NCI-H146 (cell line): ENCODE measurements at regions not wholly inside any gene's neighbourhood (a gene's known extent, or its start where the extent isn't known, plus 50 kb on each side); places are given as distances from the start of the nearest gene placed in this dataset.

Source experiments
- DNase-seq: peaks from one replicate; lab custom pipeline; 2025; lab: John Stamatoyannopoulos, UW

DNA sequence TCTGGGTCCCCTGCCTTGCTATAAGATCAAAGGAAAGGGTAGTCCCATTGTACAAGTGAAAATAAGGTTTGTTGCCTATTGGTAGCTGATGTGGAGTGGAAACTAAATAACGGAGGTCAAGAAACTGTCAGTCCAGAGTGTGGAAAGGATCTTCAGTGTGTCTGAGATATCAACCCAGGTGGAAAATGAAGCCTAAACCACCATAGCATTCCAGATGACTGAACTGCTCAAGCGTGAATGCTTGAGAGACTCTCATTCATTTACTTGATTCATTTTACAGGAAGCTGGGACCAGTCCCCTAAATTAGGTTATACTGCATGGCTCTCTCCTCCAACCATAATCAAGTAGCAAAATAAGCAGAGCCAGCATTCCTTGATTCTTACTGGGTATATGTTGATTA is 116.0 kb upstream of the SLC28A3 start:
- DNase-seq = no peak

- no peak for DNase-seq
Measured at GRCh38 chr9:84460695-84461094, 120.1 kb upstream of the SLC28A3 start.

DNA sequence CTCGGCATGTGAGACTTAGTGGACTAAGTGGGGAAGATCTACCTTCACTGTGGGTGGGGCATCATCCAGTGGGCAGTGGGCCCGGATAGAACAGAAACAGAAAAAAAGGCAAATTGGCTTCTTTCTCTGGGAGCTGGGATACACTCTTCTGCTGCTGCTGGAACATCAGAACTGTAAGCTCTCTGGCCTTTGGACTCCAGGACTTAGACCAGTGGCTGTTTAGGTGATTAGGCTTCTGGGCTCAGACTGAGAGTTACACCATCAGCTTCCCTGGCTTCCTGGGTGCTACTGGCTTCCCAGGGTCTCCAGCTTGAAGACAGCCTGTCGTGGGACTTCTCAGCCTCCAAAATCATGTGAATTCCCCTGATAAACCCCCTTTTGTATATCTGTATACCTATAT is 122.7 kb upstream of the SLC28A3 start:
- DNase-seq = no peak

DNA sequence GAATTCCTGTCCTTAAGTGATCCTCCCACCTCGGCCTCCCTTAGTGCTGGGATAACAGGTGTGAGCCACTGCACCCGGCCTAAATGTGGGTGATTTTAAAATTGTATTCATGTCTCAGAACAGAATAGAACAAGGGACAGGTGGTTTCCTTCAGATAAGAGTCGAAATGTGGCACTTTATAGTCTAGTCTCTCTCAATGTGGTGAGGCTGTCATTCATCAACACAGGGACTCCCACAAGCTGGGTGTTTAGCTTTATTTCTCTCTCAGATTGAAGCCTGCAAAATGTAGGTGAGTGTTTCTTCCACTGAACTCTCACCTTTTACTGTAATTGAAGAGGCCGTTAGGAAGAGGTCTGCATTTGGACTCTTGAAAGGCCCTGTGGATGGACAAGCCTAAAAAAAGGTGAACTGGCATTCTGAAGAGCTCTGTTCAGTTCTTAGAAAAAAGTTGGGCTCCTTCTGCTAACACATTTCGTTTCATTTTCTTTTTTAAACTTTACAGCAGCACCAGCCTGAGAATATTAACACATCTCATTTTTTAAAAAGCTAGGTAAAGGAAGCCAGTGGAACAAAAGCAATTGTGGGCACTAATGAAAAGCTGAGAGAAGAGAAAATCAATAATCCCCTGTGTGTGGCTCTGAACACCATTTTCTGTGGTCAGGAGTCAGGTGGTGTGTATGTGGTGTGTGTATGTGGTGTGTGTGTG is 126.2 kb upstream of the SLC28A3 start:
- no peak for DNase-seq

GRCh38 chr9:84471816-84472215 is 131.3 kb upstream of the SLC28A3 start:
- DNase-seq = no peak

DNA sequence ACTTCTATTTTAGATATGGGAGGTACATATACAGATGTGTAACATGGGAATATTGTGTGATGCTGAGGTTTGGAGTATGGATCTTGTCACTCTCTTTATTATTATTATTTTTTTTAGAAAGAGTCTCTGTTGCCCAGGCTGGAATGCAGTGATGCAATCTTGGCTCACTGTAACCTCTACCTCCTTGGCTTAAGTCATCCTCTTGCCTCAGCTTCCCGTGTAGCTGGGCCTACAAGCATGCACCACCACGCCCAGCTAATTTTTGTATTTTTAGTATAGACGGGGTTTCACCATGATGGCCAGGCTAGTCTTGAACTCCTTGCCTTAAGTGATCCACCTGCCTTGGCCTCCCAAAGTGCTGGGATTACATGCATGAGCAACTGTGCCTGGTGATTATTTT is 138.4 kb upstream of the SLC28A3 start:
- DNase-seq = no peak

DNA sequence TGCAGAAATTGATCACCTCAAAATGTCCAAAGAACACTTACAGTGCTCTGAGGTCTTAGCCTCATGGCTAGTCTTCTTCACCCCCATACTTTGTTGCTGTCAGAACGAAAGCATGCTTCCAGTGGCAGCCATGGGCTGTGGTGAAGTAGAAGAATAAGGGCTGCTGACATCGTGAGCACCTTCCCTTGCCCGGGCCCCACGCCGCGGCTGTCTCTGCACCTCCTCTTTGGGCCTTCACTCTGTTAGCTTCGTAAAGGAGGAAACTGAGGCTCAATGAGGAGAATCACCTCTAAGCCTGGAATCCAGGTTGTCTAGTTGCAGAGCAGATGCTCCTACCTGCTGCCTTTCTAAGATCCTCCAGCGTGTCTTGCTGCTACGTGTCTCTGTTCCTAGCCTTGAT is 139.5 kb upstream of the SLC28A3 start:
- no peak for DNase-seq

DNA sequence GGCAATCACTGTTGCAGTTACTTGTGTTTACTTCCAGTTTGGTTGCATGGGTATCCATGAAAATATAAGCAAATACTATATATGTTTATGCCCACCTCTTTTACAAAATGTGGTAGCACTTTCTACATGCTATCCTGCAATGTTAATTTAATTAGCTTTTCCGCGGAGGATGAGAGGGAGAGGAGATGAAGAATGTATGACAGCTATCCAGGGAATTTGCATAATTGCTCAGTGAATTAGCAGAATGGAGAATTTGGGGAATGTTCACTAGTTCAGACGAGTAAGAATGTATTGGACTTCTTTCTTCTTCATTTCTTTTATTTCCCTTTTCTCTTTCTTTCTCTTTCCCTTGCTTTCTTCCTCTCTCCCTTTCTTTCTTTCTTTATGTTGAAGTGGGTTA is 140.7 kb upstream of the SLC28A3 start:
- no peak for DNase-seq

DNA sequence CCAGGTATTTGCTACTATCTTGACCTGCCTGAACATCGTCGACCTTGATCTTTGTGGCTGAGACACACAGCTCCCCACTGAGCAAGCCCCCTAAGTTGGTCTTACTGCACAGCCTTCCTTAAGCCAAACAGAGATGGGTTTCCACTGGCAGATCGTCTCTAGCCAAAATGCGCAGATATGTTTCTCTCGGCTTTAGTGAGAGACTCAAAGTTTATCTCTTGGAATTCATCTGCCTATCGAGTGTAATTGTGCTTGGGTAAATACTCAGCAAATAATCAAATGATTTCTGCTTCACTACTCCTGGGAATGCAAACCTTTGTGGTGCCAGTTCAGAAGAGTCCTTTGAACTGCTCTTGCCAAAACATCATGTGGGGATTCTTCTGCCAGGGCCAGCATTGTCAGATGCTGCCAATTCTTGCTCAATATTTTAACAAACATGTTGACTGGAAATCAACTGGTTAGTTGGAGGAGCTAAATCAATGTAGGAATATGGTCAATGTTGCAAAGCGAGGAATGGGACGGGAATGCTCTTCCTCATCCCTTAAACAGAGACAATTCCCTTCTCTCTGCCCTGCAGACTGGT is 141.2 kb upstream of the SLC28A3 start:
- no peak for DNase-seq

GRCh38 chr9:84482607-84483006 is 142.0 kb upstream of the SLC28A3 start:
- DNase-seq = no peak

- DNase-seq = no peak
Measured at GRCh38 chr9:84484172-84484571, 143.6 kb upstream of the SLC28A3 start.

DNA sequence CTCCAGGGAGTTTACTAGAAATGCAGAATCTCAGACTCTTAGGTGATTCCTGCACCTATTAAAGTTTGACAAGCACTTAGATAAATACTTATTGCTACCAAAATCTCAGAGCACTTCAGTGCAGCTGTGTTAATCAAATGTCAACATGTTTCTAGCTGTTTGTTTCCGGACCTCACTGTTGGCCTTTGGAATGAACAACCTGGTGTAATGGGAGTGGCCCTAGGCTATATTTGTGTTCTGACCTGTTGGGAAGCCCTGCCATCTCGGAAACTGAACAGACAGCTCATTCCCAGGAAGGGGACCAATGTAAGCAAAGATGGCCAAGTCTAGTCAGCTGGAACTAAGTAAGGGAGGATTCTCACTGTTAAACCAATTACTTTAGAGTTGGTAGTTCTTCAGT is 145.0 kb upstream of the SLC28A3 start:
- no peak for DNase-seq

GRCh38 chr9:84486663-84487062 is 146.1 kb upstream of the SLC28A3 start:
- DNase-seq = no peak

DNA sequence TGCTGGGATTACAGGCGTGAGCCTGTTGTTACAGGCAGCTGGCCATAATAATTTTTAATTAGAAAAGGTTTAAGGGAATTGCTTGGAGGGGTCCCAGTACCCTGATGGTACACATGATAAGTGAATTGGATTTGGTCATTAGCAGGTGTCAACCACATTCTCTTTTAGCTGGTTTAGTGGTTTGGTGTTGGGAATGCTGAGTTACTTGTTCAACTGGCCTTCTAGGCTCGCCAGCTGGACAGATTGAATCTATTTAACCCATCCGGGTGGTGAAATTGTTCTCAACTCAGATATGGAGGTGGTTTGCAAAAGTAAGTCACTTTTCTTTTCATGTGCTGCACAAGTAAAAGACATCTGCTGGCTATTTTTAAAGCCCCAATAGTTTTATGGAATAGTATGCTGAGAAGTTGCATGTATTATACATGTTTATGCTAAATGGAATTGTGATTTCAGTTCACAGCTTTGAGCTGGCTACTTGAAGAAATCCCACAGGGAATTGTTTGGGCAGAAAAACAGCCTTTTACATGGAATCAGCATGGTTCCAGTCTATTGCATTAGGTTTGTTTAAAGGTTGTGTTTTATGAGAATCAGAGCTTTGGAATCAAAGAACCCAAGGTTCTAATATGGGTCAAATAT is 149.8 kb upstream of the SLC28A3 start:
- DNase-seq = no peak

DNA sequence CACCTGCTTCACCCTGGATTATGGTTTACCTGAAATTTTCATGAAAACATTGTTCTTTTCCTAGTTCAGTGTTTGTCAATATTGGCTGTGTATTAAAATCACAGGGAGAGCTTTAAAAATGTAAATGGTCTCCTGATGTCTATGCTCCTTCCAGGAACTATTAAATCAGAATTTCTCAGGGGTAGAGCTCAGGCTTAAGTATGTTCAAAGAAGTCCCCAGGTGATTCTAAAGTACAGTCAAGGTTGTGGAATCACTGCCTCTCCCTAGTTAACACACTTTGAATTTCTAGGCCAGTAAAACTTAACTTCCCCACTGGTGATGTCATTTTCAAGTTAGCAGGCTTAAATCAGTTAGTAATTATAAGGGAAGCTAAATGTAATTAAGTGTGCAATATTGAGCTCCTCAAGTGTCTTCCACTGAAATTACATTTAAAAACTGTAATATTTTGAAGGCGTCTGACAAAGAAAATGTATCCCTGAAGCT is 150.3 kb upstream of the SLC28A3 start:
- no peak for DNase-seq

DNA sequence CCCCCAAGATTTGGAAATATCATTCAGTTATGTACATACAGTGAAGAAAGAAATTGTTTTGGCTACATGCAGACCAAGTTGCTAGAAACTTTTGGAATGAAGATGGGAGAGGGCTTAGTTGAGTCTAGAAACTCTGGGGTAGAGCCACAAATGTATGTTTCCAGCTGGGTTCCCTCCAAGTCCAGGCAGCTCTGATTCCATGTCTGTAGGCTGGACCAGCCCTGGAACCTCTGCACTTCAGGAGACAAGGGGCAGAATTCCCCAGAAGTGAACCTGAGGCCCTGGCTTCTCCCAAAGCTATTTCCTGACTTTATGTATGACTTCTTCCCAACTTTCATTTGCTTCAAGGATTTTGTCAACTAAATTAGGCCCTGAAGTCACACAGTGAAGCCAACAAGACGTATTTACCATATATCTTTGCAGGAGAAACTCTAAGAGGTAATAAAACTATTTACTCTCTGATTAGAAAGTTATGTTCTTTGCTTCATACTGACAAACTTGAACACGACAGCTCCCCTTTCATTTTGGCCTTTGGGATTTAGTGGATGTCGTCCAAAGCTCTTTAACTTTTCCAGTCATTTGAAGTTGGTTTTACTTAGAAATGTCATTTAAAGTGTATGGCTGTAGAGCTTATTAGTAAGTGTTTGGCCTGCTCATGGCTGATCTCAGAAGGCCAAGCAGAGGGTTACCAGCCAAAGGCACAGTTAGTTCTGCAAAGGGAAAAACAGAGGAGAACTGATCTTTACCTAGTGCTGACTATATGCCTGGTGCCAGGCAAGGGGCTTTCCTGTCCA is 152.0 kb upstream of the SLC28A3 start:
- no peak for DNase-seq

GRCh38 chr9:84493284-84493947 is 152.9 kb upstream of the SLC28A3 start:
- no peak for DNase-seq

DNA sequence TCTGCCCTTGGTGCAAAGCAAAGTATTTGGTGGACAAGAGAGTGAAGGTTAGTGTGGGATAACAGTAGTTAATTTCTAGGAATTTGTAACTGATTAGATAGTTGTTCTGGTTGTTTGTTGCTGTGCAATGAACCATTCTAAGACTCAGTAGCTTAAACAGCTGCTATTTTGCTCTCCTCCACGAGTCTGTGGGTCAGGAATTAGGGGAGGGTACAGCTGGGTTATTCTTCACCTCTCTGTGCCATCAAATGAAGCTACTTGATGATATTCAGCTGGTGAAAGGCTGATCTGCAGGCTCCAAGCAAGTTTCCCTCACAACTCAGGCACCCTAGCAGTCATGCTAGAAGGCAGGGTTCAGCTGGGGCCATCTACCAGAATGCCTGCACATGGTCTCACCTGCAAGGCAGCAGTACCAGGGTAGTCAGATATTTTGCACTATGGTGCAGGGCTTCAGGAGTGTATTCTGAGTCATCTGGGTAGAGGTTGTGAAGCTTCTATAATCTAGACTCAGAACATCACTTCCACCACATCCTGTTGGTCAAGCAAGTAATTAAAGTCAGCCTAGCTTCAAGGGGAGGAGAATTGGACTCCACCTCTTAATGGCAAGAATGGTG is 159.5 kb upstream of the SLC28A3 start:
- no peak for DNase-seq

- no peak for DNase-seq
Measured at GRCh38 chr9:84500826-84501225, 160.3 kb upstream of the SLC28A3 start.

- DNase-seq = no peak
Measured at GRCh38 chr9:84501587-84501986, 161.0 kb upstream of the SLC28A3 start.

DNA sequence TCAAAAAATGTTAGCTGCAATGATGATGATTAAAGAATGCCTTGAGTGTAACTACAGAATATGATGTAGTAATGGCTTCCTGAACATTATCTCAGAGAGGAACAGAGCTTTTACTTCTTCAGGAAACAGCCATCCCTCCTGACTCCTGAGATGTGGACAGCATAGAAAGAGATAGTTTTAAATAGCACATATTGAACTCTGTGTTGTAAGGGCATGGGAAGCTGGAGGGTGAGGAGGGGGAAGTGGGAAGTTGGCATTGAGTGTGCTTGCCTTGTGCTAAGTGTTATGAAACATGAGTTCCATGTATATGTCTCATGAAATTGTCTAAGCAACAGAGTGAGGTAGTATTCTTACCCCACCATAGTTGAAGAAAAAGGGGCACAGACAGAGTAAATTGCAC is 161.5 kb upstream of the SLC28A3 start:
- DNase-seq = no peak

DNA sequence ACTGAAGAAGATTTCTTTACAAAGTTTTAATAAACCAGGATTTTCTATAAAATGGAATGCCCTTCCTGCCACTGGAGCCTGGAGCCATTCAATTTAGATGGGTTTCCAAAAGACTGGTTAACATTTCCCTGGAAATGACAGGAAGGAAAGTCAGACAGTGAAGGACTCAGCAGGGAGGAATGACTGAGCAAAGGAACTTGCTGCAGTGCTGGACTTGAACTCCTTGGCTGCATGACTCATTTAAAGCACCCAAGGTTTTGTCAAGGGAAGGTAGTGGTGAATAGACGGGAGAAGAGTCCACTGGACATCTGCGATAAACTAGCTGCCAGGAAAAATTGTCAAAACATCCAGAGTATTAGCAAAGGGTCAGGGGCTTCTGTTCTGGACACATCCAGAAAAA is 163.8 kb upstream of the SLC28A3 start:
- DNase-seq = no peak
